H1 (cell line): ENCODE measurements at regions not wholly inside any gene's neighbourhood (a gene's known extent, or its start where the extent isn't known, plus 50 kb on each side); places are given as distances from the start of the nearest gene placed in this dataset.

Experiments used
- CTCF ChIA-PET: fragments of 300-600 bp; sonication (Branson Sonifier 250); formaldehyde crosslinking; loops from one replicate; lab custom pipeline; 2021; ENCODE audit not compliant: partially characterized antibody; lab: Charles Lee
- POLR2A ChIA-PET: fragments of 300-600 bp; sonication (Branson Sonifier 250); formaldehyde crosslinking; loops from one replicate; lab custom pipeline; 2021; ENCODE audit warnings: inconsistent platforms; ENCODE audit not compliant: partially characterized antibody; lab: Charles Lee
- DNase-seq, 2 experiments: peaks; one replicate each; pipeline versions ENCODE4 v3.0.0 to v3.0.0-alpha.2; 2010 to 2022; ENCODE audit warnings: low spot score in 2 of 2, low read depth in 1 of 2, mixed read lengths in 1 of 2
- FAIRE-seq: peaks from 2 replicates; lab custom pipeline; 2011; peaks lifted over from hg19 to GRCh38; lab: Jason Lieb, UNC
- H2AFZ ChIP-seq: 2 replicates; pipeline ENCODE4 v1.8.1; 2012; ENCODE audit warnings: low read length, inconsistent platforms
- H2AK5ac ChIP-seq: 2 replicates; pipeline ENCODE4 v1.6.1; 2013; ENCODE audit warnings: low read depth, low read length
- H2BK120ac ChIP-seq: replicated peaks from 2 replicates; pipeline ENCODE3; 2013; ENCODE audit warnings: low read depth, low read length, inconsistent platforms
- H2BK12ac ChIP-seq: 2 replicates; pipeline ENCODE4 v1.6.1; 2013; ENCODE audit warnings: low read depth, low read length
- H2BK15ac ChIP-seq: 2 replicates; pipeline ENCODE4 v1.6.1; 2013; ENCODE audit warnings: low read length
- H2BK20ac ChIP-seq: 2 replicates; pipeline ENCODE4 v1.6.1; 2013; ENCODE audit warnings: low read length
- H2BK5ac ChIP-seq: 2 replicates; pipeline ENCODE4 v1.6.1; 2013; ENCODE audit warnings: low read depth, low read length
- H3K14ac ChIP-seq: 2 replicates; pipeline ENCODE4 v1.6.1; 2013; ENCODE audit warnings: inconsistent platforms; ENCODE audit not compliant: insufficient read length
- H3K18ac ChIP-seq: 2 replicates; pipeline ENCODE4 v1.6.1; 2013; ENCODE audit warnings: low read length; ENCODE audit errors: extremely low read depth
- H3K23ac ChIP-seq: 2 replicates; pipeline ENCODE4 v1.6.1; 2013; ENCODE audit warnings: inconsistent platforms; ENCODE audit not compliant: insufficient read length
- H3K23me2 ChIP-seq: 2 replicates; pipeline ENCODE4 v1.6.1; 2013; ENCODE audit warnings: low read depth, low read length
- H3K27ac ChIP-seq: 2 replicates; pipeline ENCODE4 v1.6.1; 2011; ENCODE audit warnings: low read depth, low read length, inconsistent platforms
- H3K27me3 ChIP-seq, 4 experiments: replicated peaks in 1 of 4; 1 replicate in 1 of 4; 2 replicates in 3 of 4; pipeline versions ENCODE4 v1.6.1 to v1.8.1; 2011 to 2013; ENCODE audit warnings: low read length in 3 of 4, mild to moderate bottlenecking in 3 of 4, inconsistent platforms in 2 of 4, mixed read lengths in 2 of 4, moderate library complexity in 1 of 4; ENCODE audit not compliant: control insufficient read depth in 3 of 4, insufficient read depth in 3 of 4; ENCODE audit errors: extremely low read depth in 1 of 4
- H3K36me3 ChIP-seq, 4 experiments: 2 replicates each; pipeline versions ENCODE4 v1.6.1 to v1.8.1; 2011 to 2013; ENCODE audit warnings: mild to moderate bottlenecking in 4 of 4, low read length in 3 of 4, moderate library complexity in 2 of 4, control low read depth in 1 of 4, inconsistent platforms in 1 of 4; ENCODE audit not compliant: insufficient read depth in 4 of 4, control insufficient read depth in 2 of 4
- H3K4ac ChIP-seq: replicated peaks from 2 replicates; pipeline ENCODE3; 2013; ENCODE audit warnings: low read length, low read depth, mixed read lengths, inconsistent platforms; ENCODE audit not compliant: insufficient read length
- H3K4me1 ChIP-seq, 4 experiments: replicated peaks in 1 of 4; 1 replicate in 1 of 4; 2 replicates in 3 of 4; pipeline versions ENCODE4 v1.6.1 to v1.8.1; 2011 to 2013; ENCODE audit warnings: low read length in 3 of 4, inconsistent platforms in 2 of 4, mixed read lengths in 1 of 4; ENCODE audit not compliant: insufficient read depth in 4 of 4, control insufficient read depth in 3 of 4
- H3K4me2 ChIP-seq, 2 experiments: 2 replicates each; pipeline versions ENCODE4 v1.6.1 to v1.8.1; 2011 to 2013; ENCODE audit warnings: low read depth in 2 of 2, low read length in 2 of 2, control low read depth in 1 of 2, inconsistent platforms in 1 of 2, mild to moderate bottlenecking in 1 of 2; ENCODE audit not compliant: insufficient read depth in 1 of 2
- H3K4me3 ChIP-seq, 4 experiments: fragments of 200-600, 300-600 bp in 1 of 4; sonication (generic), shearing (Covaris generic), sonication (Bioruptor Twin) in 1 of 4; 2 replicates each; pipeline versions ENCODE4 v1.5.1 to v1.8.1; 2011 to 2016; ENCODE audit warnings: low read length in 4 of 4, low read depth in 3 of 4, control low read depth in 2 of 4, inconsistent platforms in 2 of 4, mild to moderate bottlenecking in 2 of 4, mixed read lengths in 1 of 4, moderate library complexity in 1 of 4; ENCODE audit not compliant: insufficient read depth in 2 of 4; ENCODE audit errors: extremely low read depth in 1 of 4
- H3K56ac ChIP-seq: replicated peaks from 2 replicates; pipeline ENCODE3; 2013; ENCODE audit warnings: low read depth, mild to moderate bottlenecking, mixed read lengths, low read length, inconsistent platforms; ENCODE audit not compliant: insufficient read length
- H3K79me1 ChIP-seq: 2 replicates; pipeline ENCODE4 v1.6.1; 2013; ENCODE audit warnings: low read depth, low read length, control low read depth
- H3K79me2 ChIP-seq, 2 experiments: 2 replicates each; pipeline versions ENCODE4 v1.6.1 to v1.8.1; 2012 to 2013; ENCODE audit warnings: low read length in 2 of 2, mild to moderate bottlenecking in 2 of 2, inconsistent platforms in 1 of 2; ENCODE audit not compliant: insufficient read depth in 2 of 2, control insufficient read depth in 1 of 2
- H3K9ac ChIP-seq, 4 experiments: replicated peaks in 1 of 4; 1 replicate in 1 of 4; 2 replicates in 3 of 4; pipeline versions ENCODE4 v1.6.1 to v1.8.1; 2011 to 2013; ENCODE audit warnings: low read depth in 3 of 4, low read length in 3 of 4, control low read depth in 2 of 4, mild to moderate bottlenecking in 2 of 4, moderate library complexity in 2 of 4, inconsistent platforms in 1 of 4; ENCODE audit errors: extremely low read depth in 1 of 4
- H3K9me3 ChIP-seq, 2 experiments: 2 replicates each; pipeline versions ENCODE4 v1.6.1 to v1.8.1; 2012 to 2013; ENCODE audit warnings: mild to moderate bottlenecking in 2 of 2, moderate library complexity in 2 of 2, control low read depth in 1 of 2, inconsistent platforms in 1 of 2, low read depth in 1 of 2, low read length in 1 of 2, mixed read lengths in 1 of 2; ENCODE audit not compliant: insufficient read depth in 2 of 2
- H4K20me1 ChIP-seq, 2 experiments: replicated peaks in 1 of 2; 2 replicates each; pipeline versions ENCODE3 to v1.8.1; 2011 to 2013; ENCODE audit warnings: inconsistent platforms in 2 of 2, low read length in 2 of 2, mild to moderate bottlenecking in 1 of 2; ENCODE audit not compliant: insufficient read depth in 2 of 2, control insufficient read depth in 1 of 2
- H4K5ac ChIP-seq: 2 replicates; pipeline ENCODE4 v1.6.1; 2013; ENCODE audit warnings: low read length, low read depth, mixed read lengths, inconsistent platforms; ENCODE audit not compliant: insufficient read length
- H4K8ac ChIP-seq: 2 replicates; pipeline ENCODE4 v1.8.0; 2013; ENCODE audit warnings: mild to moderate bottlenecking, moderate library complexity, low read length, inconsistent platforms; ENCODE audit not compliant: insufficient read depth; ENCODE audit errors: extremely low read depth
- H4K91ac ChIP-seq: replicated peaks from 2 replicates; pipeline ENCODE3; 2013; ENCODE audit warnings: low read length, mixed read lengths, inconsistent platforms; ENCODE audit not compliant: insufficient read length
- ASH2L ChIP-seq: fragments of 200-600, 300-600 bp; sonication (generic); IDR thresholded peaks from one replicate; pipeline ENCODE4 v1.7.1; 2017; ENCODE audit warnings: low read length
- CEBPB ChIP-seq: IDR thresholded peaks from 2 replicates; pipeline ENCODE4 v1.6.1; 2012; ENCODE audit warnings: low read depth, low read length
- CHD1 ChIP-seq: IDR thresholded peaks from 2 replicates; pipeline ENCODE4 v1.6.1; 2012; ENCODE audit warnings: low read depth, low read length, improper control_type of control experiment
- CHD2 ChIP-seq: IDR thresholded peaks from 2 replicates; pipeline ENCODE4 v1.6.1; 2012; ENCODE audit warnings: low read length, improper control_type of control experiment
- HDAC6 ChIP-seq: IDR thresholded peaks from one replicate; pipeline ENCODE4 v1.7.1; 2012; ENCODE audit warnings: low read depth, mild to moderate bottlenecking, inconsistent platforms, low read length, moderate library complexity
- JUND ChIP-seq: IDR thresholded peaks from 2 replicates; pipeline ENCODE4 v1.6.1; 2011; ENCODE audit warnings: mild to moderate bottlenecking, improper control_type of control experiment, low read length
- PHF8 ChIP-seq: fragments of 200-600 bp; sonication (generic); conservative IDR thresholded peaks from 2 replicates; pipeline ENCODE4 v1.7.1; 2012; ENCODE audit warnings: low read depth, mild to moderate bottlenecking, inconsistent platforms, low read length, moderate library complexity
- SAP30 ChIP-seq: fragments of 300-600 bp; sonication (generic); IDR thresholded peaks from 2 replicates; pipeline ENCODE4 v1.7.1; 2012; ENCODE audit warnings: low read length, moderate library complexity, mild to moderate bottlenecking, inconsistent platforms; ENCODE audit not compliant: insufficient read depth, insufficient replicate concordance
- SP1 ChIP-seq: IDR thresholded peaks from 2 replicates; pipeline ENCODE4 v1.6.1; 2011; ENCODE audit warnings: low read depth, low read length
- SP2 ChIP-seq: IDR thresholded peaks from 2 replicates; pipeline ENCODE4 v1.6.1; 2012; ENCODE audit warnings: mild to moderate bottlenecking, low read length, inconsistent platforms
- WGBS, 2 experiments: shearing (Covaris generic) in 1 of 2; methylation state at CpG; one replicate each; pipeline versions ENCODE4 v1.1.6 to v1.1.7; 2013 to 2015; ENCODE audit warnings: low lambda C conversion rate in 2 of 2, mixed read lengths in 2 of 2, inconsistent platforms in 1 of 2, low coverage in 1 of 2, missing lambda C conversion rate in 1 of 2; ENCODE audit not compliant: insufficient replicate concordance in 2 of 2, insufficient coverage in 1 of 2, insufficient read length in 1 of 2; ENCODE audit errors: extremely low coverage in 1 of 2, missing lambda C conversion rate in 1 of 2; 5-methylcytosine and 5-hydroxymethylcytosine counted together

DNA sequence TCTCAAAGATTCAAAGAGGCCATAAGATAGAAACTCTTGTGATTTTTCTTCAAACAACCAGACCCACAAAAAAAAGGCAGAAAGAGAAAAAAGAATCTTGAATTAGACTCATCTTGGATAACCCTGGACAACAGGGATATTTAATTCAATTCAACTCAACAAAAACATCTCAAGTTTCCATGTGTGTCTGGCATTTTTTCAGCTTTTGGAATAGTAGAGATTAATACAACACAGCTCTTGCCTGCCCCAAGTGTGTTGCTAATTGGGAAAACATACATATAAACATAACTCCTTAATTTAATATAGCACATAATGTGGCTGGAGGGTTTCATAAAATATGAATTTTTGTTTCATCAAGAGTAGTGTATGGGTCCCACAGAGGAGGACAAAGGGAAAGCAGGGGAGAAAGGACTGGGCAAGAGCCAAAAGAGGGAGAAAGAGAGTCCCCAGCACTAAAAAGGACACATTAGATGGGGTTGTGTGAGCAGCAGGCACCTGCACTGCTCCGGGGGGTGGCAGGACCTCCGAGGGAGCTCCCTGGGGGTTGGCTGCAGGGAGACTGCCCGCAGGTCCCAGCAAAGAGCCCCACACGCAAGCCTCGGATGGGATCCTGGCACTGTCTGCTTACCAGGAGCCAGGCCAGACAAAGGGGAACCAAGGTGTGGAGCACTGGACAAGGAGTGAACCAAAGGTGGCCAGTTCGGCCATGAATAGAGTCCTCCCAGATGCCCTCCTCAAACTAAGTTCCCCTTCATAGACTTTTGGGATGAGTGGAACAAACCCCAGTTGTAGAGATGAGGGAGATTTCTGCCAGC is 65.6 kb upstream of the TMEM72 start:
- Histone ChIP-seq H3K27ac (no peak overlapping the region), H2AK5ac (no peak overlapping the region), H2BK5ac (no peak overlapping the region), H3K18ac (no peak overlapping the region), H2BK15ac (no peak overlapping the region), H2BK12ac (no peak overlapping the region), H4K5ac (no peak overlapping the region), H3K4ac (no peak overlapping the region), H3K27me3 (no peaks in the 10 kb centered on the region), H3K9me3 (no peaks in the 10 kb centered on the region), H3K23ac (no peak overlapping the region), H3K79me1 (no peaks in the 10 kb centered on the region), H4K20me1 (no peaks in the 10 kb centered on the region), H3K4me3 (no peak overlapping the region), H2BK20ac (no peak overlapping the region), H2BK120ac (no peak overlapping the region), H4K91ac (no peak overlapping the region), H3K9ac (no peak overlapping the region), H3K36me3 (no peaks in the 10 kb centered on the region), H3K4me1 (no peaks in the 10 kb centered on the region), H3K23me2 (no peaks in the 10 kb centered on the region; the same call in 1 of the 2 replicates), H4K8ac (no peak overlapping the region), H3K79me2 (no peaks in the 10 kb centered on the region), H3K56ac (no peak overlapping the region), H3K4me2 (no peak overlapping the region), H3K14ac (no peak overlapping the region), H2AFZ (no peak overlapping the region)
- POLR2A ChIA-PET, result no interaction called here
- TF ChIP-seq SP1 (no peak), HDAC6 (no peak), CEBPB (no peak), CHD2 (no peak), CHD1 (no peak), PHF8 (no peak), JUND (no peak), SAP30 (no peak), ASH2L (no peak), SP2 (no peak)
- CTCF ChIA-PET, result interaction anchor here (1.0 to 6.2 kb wide), 4 partner anchors 12 to 239 kb away, joined by 3 to 26 read pairs (median 4); no protein-coding TSS in a partner anchor
- DNase-seq (no peak), FAIRE-seq (no peak)
- 94% methylated on average over 6 of the region's 6 CpGs; no CpG with 5 or more reads in 1 of the 2 experiments for WGBS, 2 experiments
